Astrocyte of the cerebellum (primary cell): ENCODE measurements at regions not wholly inside any gene's neighbourhood (a gene's known extent, or its start where the extent isn't known, plus 50 kb on each side); places are given as distances from the start of the nearest gene placed in this dataset.

ENCODE experiments used
- DNase-seq: peaks from one replicate; pipeline ENCODE4 v3.0.0-alpha.2; 2011; ENCODE audit warnings: low read depth
- H3K4me3 ChIP-seq: 2 replicates; pipeline ENCODE4 v1.5.1; 2011; ENCODE audit warnings: mild to moderate bottlenecking, low read depth, low read length, moderate library complexity
- CTCF ChIP-seq: IDR thresholded peaks from 2 replicates; pipeline ENCODE4 v1.5.1; 2012; ENCODE audit warnings: low read length, low read depth, moderate library complexity, mild to moderate bottlenecking; ENCODE audit errors: missing control alignments
- in situ Hi-C: cut with HindIII; loops from 2 replicates; pipeline ENCODE4 v1.10.0; 2017; ENCODE audit warnings: low sequenced_read_pairs

GRCh38 chr2:100675373-100675772, 112.6 kb downstream of the PDCL3 start:
- no peak overlapping the region for H3K4me3 ChIP-seq
- TF ChIP-seq CTCF = no peak
- in situ Hi-C loops = no loop called here
- DNase-seq = no peak

- no peak for DNase-seq
- in situ Hi-C loops = no loop called here
- no peak for TF ChIP-seq CTCF
- H3K4me3 ChIP-seq = no peak overlapping the region
Measured at GRCh38 chr2:100675855-100676254, 113.1 kb downstream of the PDCL3 start.

GRCh38 chr2:100676346-100676745, 113.6 kb downstream of the PDCL3 start:
- TF ChIP-seq CTCF = no peak
- DNase-seq = no peak
- no peak overlapping the region for H3K4me3 ChIP-seq
- in situ Hi-C loops = no loop called here

- in situ Hi-C loops = no loop called here
- DNase-seq = no peak
- no peak overlapping the region for H3K4me3 ChIP-seq
- TF ChIP-seq CTCF = no peak
Measured at GRCh38 chr2:100677611-100678185, 114.9 kb downstream of the PDCL3 start.

- no peak for DNase-seq
- in situ Hi-C loops = no loop called here
- no peak overlapping the region for H3K4me3 ChIP-seq
- no peak for TF ChIP-seq CTCF
Measured at GRCh38 chr2:100679211-100679610, 116.4 kb downstream of the PDCL3 start.

GRCh38 chr2:100682536-100682935, 119.7 kb downstream of the PDCL3 start:
- TF ChIP-seq CTCF = no peak
- no peak overlapping the region for H3K4me3 ChIP-seq
- in situ Hi-C loops = no loop called here
- DNase-seq = no peak

GRCh38 chr2:100683231-100683630, 120.4 kb downstream of the PDCL3 start:
- no peak overlapping the region for H3K4me3 ChIP-seq
- no peak for DNase-seq
- in situ Hi-C loops = no loop called here
- TF ChIP-seq CTCF = no peak
